ENCODE measurements at regions not wholly inside any gene's neighbourhood (a gene's known extent, or its start where the extent isn't known, plus 50 kb on each side); places are given as distances from the start of the nearest gene placed in this dataset.

GRCh38 chr7:85714043-85714578 lies 527.3 kb upstream of the SEMA3D start:
- no peak for DNase-seq (ENCODE audit: low read depth)

DNA sequence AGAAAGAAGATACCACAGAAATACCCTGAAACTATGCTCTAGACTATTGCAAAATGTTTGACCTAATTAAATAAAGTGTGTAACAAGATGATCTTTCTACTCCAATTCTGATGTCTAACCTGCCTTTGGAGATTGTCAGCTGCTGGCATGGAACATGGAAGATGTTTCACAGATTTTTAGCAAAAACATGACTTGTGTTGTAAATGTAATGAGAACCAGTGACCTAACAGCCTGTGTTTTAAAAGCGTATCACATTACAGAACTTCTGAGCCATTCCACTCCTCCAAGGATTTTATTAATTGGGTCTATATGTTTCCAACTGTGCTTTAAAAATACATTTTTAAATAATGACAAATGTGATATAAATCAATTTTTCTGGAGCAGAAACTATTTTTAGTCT lies 526.3 kb upstream of the SEMA3D start:
- TF ChIP-seq CTCF (IDR thresholded peaks at IDR 0.05; ENCODE audit: low read length, missing control alignments): no peak
- DNase-seq (ENCODE audit: low read depth): no peak
- H3K4me3 ChIP-seq (replicated peaks; ENCODE audit: low read depth, low read length): no peak overlapping the region

More at GRCh38 chr7:85714043-85714578, 527.3 kb upstream of the SEMA3D start:
- H3K4me3 ChIP-seq (replicated peaks; ENCODE audit: low read depth, low read length): no peak overlapping the region
- TF ChIP-seq CTCF (IDR thresholded peaks at IDR 0.05; ENCODE audit: low read length, missing control alignments): no peak

DNA sequence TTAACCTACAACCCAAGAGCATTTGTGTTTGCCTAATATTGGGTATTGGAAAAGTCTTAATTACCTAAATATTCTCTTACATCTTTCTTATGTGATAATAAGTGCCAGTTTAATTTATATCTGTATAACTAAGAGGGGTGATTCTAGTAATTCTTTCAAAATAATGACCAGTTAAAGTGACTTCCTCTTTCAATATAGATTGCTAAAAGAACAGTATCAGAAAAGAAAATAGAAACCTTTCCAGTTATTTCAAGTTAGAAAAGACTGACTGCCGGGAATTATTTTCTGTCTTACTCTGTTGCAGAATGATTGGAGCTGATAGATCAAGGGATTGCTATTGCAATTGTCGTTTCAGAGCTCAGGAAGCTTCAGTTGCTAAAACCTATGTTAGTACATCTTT lies 525.0 kb upstream of the SEMA3D start:
- no peak for TF ChIP-seq CTCF (IDR thresholded peaks at IDR 0.05; ENCODE audit: low read length, missing control alignments)

GRCh38 chr7:85710960-85711359 lies 524.1 kb upstream of the SEMA3D start:
- TF ChIP-seq CTCF (IDR thresholded peaks at IDR 0.05; ENCODE audit: low read length, missing control alignments): no peak
- no peak overlapping the region for H3K4me3 ChIP-seq (replicated peaks; ENCODE audit: low read depth, low read length)
- no peak for DNase-seq (ENCODE audit: low read depth)

More for the DNA sequence above, 525.0 kb upstream of the SEMA3D start:
- no peak overlapping the region for H3K4me3 ChIP-seq (replicated peaks; ENCODE audit: low read depth, low read length)
- DNase-seq (ENCODE audit: low read depth): no peak

DNA sequence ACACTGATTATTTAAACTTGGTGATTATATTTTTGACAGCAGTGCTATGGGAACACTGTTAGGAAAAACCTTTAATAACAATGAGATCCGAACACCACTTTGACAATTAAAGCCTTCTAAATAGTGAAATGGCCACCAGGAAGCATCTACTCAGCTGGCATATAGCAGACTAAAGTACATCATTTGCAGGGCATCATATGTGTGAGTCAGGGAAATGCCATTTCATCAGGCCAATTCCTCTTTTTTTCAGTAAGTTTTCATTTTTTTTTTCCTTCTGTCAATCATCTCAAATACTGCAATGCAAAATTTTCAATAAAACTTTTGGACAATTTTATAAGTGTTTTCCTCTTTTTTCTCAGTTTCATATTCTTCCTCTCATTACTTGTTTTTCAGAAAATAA lies 521.4 kb upstream of the SEMA3D start:
- TF ChIP-seq CTCF (IDR thresholded peaks at IDR 0.05; ENCODE audit: low read length, missing control alignments): no peak
- no peak for DNase-seq (ENCODE audit: low read depth)
- H3K4me3 ChIP-seq (replicated peaks; ENCODE audit: low read depth, low read length): no peak overlapping the region

DNA sequence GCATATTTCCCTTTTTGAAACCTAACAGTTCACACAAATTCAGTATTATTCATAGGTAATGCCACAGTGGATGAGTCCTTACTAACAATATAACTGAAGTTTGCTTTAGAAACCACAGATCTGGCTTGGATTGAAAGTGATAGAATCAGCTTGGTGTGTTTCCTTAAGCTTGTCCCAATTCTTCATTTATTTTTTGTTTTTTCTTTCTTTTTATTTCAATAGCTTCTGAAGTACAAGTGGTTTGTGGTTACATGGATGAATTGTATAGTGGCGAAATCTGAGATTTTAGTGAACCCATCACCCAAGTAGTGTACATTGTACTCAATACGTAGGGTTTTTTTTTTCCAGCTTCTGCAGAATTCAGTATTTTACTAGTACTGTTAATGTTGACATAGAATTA lies 518.2 kb upstream of the SEMA3D start:
- no peak for TF ChIP-seq CTCF (IDR thresholded peaks at IDR 0.05; ENCODE audit: low read length, missing control alignments)
- no peak for DNase-seq (ENCODE audit: low read depth)
- H3K4me3 ChIP-seq (replicated peaks; ENCODE audit: low read depth, low read length): no peak overlapping the region

DNA sequence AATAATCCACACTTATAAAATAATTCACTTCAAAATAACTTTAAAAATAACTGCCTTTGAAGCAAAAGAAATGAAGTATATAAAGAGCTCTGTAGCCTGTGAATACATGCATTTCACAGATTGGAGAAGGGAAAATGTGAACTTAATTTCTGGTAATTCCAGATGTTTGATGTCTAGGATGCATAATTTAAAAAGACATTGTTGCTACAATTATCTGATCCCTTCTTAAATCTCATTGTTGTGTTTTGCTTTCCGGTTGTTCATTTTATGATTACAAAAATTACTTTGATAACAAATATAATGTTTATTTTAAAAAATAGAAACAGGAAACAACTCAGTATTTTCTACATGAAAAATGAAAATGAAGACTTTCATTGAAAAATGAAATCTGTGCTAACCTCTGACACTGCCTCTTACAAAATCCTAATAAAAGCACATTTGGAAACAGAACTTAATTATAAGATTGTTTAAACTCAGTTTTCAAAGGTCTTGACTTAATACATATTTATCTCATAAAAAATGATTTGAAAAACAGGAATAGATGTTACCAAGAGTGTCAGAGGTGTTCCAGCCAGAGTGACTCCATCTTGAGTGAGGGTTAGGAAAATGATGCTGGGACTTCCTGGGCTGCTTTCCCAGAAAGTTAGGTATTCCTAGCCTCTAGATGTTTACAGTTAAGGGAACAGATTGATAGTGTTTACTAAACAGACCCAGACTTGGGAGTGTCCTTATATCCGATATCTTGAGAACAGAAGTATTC lies 516.6 kb upstream of the SEMA3D start:
- no peak overlapping the region for H3K4me3 ChIP-seq (replicated peaks; ENCODE audit: low read depth, low read length)
- no peak for DNase-seq (ENCODE audit: low read depth)
- TF ChIP-seq CTCF (IDR thresholded peaks at IDR 0.05; ENCODE audit: low read length, missing control alignments): no peak
